Frontal cortex (tissue), 3 donors: ENCODE measurements at regions not wholly inside any gene's neighbourhood (a gene's known extent, or its start where the extent isn't known, plus 50 kb on each side); places are given as distances from the start of the nearest gene placed in this dataset.

Source experiments
- DNase-seq, 2 donors: peaks; one replicate each; pipeline ENCODE4 v3.0.0; 2012; ENCODE audit warnings: low spot score in 2 of 2
- FAIRE-seq: peaks from 2 replicates; lab custom pipeline; 2012; peaks lifted over from hg19 to GRCh38; lab: Jason Lieb, UNC
- donor health status: control.
- donor health status: control.
- donor health status: control.

DNA sequence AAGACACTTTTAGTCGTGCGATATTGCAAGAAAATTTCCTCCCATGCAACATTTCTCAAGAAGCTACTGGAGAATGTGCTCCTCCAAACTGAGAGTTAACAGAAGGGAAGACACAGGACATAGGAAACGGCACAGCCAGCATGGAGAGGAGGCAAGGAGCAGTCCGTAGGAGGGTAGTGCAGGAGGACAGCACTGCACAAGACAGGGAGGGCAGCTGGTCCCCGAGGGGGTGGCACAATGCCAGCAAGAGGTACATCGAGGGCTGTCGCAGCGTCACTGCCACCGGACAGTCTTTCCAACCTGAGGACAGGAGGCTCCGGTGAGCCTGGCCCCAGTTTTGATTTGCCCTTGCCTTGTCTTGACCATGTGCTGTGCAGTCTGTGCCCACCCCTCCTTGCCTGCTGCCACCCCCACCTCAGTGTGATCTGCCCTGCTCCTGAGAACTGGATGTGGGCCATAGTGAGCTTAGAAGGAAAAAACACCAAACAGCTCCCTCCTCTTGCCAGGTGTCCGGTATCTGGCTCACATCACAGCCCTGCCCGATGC, 81.6 kb upstream of the LAPTM4A start:
- DNase-seq (no peak), FAIRE-seq (no peak)

DNA sequence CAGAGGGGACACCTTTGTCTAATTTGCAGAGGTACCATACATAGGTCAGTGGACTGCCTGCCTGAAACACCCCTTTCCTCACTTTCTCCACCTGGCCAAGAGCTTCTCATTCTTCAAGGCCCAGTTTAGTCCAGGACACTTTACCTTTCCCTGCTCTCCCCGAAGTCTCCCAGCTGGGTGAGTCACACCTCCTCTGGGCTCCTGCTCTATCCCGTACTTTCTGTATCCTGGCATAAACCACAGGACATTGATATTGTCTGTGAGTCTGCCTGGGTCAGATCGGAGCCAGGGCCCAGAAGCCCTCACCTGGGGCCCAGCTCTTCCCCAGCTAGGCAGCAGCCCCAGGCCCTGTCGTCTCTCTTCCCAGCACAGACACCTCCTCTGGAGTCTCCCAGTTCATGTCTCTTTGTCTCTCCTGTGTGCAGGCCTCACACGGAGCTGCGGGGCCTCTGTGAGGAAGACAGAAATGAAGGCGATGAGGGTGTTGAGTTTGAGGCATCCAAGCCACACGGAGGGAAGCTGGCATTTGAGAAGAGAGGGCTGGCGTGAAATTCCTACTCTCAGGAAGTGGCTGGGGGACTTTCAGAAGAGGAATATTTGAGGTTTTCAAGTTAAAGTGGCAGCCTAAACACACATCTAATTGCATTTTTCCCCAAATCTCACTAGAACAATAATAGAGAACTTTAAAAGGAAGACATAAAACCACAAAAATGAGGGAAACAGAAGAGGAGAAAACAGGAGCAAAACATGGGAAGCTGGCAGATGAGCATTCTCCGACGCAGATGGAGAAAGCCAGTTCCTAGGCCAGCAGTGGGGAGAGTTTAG, 79.6 kb upstream of the LAPTM4A start:
- FAIRE-seq (no peak), DNase-seq (no peak)

DNA sequence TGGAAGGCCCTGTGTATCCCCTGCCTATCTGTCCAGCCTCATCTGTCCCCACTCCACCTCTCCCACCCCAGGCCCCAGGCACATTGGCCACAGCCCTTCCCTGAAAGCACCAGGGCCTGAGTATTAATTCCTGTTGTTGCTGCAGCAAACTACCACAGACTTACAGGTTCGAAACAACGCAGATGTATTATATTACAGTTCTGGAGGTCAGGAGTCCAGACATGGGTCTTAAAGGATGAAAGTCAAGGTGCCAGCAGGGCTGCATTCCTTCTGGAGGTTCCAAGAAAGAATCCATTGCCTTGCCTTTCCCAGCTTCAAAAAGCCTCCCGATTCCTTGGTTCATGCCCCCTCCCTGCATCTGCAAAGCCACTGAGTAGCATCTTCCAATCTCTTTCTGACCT, 78.7 kb upstream of the LAPTM4A start:
- FAIRE-seq (no peak), DNase-seq (no peak)

DNA sequence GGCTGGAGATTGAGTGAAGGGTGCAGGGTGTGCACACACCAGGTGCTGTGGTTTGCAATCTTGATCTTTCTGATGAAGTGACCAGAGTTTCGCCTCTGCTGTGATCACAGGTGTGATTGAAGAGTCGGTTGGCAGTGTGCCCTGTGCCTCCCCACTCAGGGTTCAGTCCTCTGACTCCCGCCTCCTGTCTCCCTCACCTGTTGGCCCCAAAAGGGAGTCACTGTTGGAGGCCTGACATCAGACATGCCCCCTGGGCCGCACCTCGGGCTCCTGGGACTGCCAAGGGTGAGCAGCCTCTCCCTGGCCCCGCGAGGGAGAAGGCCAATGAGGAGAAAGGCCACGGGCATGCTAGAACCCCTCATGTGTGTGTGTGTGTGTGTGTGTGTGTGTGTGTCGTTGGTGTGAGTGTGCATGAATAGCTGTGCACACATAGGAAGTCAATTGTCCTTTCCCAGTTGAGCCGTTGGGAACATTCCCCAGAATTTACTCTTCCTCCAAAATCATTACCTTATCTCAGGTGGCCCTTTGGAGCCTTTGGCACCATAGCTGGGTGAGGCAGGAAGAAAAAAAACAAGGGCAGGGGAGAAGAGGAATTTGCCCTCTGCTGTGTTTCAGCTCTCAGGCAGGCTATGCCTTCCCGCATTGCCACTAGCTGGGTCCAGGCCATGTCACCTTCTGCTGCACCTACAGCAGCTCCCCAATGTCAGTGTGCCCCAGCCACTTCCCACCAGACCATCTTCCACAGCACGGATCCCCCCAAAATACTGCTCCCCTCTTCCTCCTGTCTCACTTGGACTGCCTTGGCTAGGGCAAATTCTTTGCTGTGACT, 78.1 kb upstream of the LAPTM4A start:
- no peak for FAIRE-seq
- no peak for DNase-seq

DNA sequence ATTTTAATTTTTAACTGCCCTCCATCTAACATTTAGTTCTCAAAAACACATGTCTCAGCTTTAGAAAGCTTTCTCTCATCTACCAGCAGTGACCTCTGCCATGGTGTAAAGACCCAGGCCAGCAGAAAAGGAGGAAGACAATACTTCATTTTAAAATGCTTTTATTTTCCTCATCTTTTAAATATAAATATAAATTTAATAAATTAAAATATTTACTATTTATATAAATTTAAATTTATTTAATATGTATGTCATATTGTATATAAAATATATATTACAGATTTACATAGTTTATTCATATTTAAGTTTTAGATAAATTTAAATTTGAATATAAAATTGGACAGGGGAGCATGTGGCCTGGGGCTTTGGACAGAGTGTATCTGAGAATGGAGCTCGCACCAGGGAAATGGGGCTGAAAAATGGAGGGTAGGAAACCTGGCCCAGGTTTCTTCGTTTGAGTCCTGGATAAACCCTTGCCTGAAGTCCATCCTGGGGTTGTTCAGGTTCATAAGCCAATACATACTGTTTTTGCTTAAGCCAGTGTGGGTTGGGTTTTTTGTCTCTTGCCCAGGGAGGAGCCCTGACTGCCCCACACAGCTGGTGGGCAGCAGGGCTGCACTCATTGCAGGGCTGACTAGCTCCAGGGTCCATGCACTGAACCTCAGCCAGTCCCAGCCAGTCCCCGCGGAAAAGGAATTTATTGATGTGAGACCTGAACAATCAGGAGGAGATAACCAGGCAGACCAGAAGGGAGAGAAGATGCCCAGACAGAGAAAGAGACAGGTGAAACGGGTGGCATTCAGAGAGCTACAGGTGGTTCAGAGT, 77.3 kb upstream of the LAPTM4A start:
- DNase-seq (no peak), FAIRE-seq (peak; percentile 66)

DNA sequence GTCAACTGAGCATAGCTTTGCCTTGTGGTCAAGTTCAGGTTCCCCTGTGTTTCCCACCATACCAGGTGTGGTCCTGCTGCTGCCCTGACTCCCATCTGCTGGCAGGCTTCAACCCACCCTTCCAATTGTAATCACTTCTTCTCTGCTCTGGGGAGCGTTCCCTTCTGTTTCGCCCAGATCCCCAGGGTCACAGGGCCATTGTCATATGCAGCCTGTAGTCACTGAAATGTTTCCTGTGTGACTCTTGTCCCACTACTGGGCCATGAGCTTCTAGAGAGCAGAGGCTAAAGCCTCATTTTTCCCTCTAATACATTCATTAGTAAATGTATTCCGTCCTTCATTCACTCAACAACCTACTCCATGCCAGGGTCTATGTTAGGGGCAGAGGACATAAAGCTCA, 75.0 kb upstream of the LAPTM4A start:
- DNase-seq = no peak
- FAIRE-seq = no peak

DNA sequence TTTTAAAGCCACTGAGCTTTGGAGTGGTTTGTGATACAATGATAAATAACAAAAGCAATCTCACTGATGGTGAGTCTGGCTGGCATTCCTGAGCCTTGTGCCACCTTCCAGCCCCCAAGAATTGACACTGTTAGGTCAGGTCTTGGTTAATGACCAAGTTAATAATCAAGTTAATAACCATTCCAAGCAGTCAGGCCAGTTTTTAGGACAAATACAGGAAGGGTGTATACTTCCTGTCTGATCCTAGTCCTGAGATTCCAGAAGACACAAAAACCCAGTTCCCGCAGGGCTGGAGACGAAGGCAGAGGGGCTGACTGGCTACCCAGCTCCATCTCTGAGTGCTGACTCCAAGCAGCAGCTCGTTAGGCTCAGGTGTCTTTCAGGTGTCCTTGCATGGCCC, 74.6 kb upstream of the LAPTM4A start:
- FAIRE-seq = no peak

DNA sequence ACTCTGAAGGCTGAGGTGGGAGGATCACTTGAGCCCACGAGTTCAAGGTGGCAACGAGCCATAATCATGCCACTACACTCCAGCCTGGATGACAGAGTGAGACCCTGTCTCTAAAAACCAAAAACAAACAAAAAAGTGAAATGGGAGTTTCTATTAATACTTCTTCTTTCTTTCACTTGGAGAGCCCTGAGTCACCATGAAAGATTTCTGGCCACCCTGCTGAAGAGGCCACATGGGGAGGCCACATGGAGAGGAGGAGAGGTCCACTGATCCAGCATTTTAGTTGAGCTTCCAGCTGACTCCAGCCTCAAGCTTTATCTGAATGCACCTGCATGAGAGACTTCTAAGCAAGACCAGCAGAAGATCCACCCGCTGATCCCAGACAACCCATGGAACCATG, 74.2 kb upstream of the LAPTM4A start:
- DNase-seq (no peak), FAIRE-seq (no peak)

More for the DNA sequence above, 74.6 kb upstream of the LAPTM4A start:
- DNase-seq = no peak

GRCh38 chr2:20125164-20125563, 73.7 kb upstream of the LAPTM4A start:
- DNase-seq = no peak
- FAIRE-seq = no peak

DNA sequence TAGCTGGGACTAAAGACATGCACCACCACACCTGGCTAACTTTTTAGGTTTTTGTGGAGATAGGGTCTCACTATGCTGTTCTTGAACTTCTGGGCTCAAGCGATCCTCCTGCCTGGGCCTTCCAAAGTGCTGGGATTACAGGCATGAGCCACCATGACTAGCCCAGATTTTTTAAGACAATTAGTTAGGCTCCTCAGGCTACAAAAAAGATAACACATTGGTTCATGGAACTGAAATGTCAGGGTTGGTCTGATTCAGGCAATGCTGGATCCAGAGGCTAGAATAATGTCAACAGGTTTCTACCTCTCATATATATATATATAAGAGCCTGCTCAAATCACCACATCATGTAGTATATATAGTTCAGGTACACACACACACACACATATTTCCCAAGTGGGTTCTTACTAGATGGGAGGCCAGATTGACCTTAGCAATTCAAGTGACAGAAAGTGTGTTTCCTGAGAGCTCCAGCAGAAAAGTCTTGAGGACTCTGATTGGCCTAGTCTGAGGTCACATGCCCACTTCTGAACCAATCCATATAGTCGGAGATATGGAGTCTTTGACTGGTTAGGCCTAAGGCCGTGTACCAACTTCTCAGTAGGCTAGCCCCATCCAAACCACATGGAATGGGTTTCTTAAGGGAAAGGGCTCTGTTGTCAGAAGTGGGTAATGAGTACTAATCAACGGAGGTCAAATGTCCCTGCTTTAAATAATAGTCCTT, 72.6 kb upstream of the LAPTM4A start:
- FAIRE-seq (no peak), DNase-seq (no peak)

- FAIRE-seq (no peak), DNase-seq (no peak)
Measured at GRCh38 chr2:20122864-20123263, 71.4 kb upstream of the LAPTM4A start.

DNA sequence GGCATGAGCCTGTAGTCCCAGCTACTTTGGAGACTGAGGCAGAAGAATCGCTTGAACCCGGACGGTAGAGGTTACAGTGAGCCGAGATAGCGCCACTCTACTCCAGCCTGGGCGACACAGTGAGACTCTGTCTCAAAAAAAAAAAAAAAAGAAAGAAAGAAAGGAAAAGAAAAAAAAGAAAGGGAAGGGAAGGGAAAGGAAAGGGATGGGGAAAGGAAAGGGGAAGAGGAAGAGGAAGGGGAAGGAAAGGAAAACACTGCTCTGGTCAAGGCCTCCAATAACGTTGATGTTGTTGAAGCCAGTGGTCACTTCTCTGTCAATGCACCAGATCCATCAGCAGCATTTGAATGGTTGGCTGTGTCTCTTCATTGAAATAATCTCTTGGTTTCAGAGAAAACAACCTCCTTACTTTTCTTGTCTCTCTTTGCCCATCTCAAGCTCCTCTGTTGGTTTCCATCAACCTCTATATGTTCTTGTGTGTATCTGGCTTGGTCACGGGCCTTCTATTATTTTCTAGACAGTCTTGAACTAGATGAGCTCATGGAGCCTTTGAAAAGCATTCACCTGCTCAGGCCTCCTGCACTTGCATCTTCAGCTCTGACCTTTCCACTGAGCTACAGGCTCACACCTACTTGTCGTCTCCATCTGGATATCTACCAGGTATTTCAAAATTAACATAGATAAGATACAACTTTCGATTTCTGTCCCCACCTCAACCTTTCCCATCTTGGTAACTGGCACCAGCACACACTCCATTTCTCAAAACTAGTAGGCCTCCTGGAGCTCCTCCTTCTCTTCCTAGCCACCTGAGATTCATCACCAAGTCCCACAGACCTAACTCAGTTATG, 69.4 kb upstream of the LAPTM4A start:
- DNase-seq (no peak), FAIRE-seq (no peak)

GRCh38 chr2:20118051-20118450, 66.6 kb upstream of the LAPTM4A start:
- DNase-seq = no peak
- FAIRE-seq = no peak

GRCh38 chr2:20115902-20116301, 64.5 kb upstream of the LAPTM4A start:
- DNase-seq (no peak), FAIRE-seq (no peak)

GRCh38 chr2:20115374-20115773, 63.9 kb upstream of the LAPTM4A start:
- DNase-seq (no peak), FAIRE-seq (no peak)

DNA sequence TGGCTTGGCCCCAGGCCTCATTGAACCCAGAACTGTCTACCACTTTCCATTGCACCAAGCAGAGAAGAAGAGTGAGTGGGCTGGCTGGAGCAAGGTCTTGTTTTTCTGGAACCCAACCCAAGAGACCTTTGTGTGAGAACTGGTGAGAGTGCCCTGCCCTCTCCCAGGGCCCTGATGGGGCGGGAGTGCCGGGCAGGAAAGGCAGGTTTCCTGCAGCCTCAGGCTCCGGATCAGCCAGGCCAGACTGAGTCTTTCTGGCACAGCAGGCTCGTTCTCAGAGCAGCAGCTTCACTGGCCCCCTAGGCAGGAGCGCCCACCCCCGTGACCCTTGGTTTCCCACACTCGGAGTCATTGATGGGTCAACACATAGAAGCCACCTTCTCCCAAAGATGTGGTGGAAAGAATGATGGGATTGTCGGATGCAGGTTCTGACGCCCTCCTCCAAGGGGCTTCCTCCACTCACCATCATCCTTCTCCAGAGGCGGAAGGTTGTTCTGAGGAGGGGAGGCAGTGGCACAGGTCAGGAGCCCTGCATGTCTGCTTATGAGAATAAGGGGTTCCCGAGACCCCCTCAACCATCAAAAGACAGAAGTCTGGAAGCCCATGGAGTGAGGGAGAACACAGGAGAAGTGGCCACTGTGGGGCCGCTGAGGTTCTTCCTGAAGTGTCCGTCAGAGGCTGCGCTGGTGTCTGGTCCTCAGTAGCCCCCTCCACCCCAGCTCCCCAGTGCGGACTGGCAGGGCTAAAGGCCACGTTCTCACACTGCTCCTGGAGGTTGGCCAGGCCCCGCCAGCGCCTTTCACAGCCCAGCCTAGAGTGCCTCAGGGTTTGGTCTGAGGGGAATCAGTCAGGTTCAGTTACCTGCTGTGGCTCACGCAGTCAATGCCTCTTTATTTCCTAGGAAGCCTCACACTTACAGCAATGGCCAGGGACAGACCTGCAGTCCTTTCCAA, 62.8 kb upstream of the LAPTM4A start:
- FAIRE-seq (no peak), DNase-seq (no peak)

DNA sequence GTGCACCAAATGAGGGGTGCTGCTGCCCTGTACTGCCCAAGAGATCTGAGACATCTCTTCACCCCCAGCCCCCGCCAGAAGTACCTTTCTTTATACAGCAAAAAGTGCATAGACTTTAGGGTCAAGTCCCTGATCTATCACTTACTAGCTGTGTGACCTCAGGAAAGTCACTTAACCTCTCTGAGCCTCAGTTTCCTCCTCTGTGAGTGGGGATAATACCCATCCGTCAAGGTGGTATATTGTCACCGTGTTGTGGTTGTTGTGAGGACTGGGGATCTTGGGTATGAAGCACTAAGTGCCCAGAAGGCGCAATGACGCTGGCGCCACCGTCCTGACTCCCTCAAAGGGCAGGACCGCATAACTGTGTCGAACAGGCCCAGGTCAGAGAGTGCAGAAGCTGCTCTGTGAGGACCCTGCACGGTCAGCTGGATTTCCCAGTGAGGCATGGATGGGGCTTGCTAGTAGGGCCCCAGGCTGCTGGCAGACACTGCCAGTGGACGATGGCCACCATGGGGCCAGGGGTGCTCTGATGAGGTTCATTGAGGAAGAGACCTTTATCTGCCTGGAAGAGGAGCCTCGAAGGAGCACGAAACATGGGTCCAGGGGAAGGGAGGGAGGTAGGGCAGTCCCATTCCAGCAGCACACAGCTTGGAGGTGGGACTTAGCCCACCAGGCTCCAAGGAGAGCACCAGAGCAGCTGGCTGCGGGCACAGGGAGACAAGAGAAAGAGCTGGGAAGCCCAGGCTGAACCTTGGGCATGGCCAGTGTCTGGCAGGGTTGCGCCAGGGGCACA, 61.8 kb upstream of the LAPTM4A start:
- no peak for DNase-seq
- no peak for FAIRE-seq
